GM23338 (cell line): ENCODE measurements at regions not wholly inside any gene's neighbourhood (a gene's known extent, or its start where the extent isn't known, plus 50 kb on each side); places are given as distances from the start of the nearest gene placed in this dataset.

ENCODE experiments used
- CTCF ChIP-seq, 2 experiments: fragments of 200-600 bp in 1 of 2; sonication (generic) in 1 of 2; conservative IDR thresholded peaks; 2 replicates each; pipeline versions ENCODE4 v1.5.1 to v1.6.1; 2016 to 2017; ENCODE audit warnings: antibody characterized with exemption in 2 of 2, low read depth in 2 of 2, mild to moderate bottlenecking in 2 of 2, moderate library complexity in 1 of 2
- EZH2 ChIP-seq: fragments of 200-600 bp; sonication (generic); IDR thresholded peaks from one replicate; pipeline ENCODE4 v1.8.0; 2017; ENCODE audit warnings: antibody characterized with exemption, mild to moderate bottlenecking, low read depth; ENCODE audit not compliant: unreplicated experiment
- EZH2phosphoT487 ChIP-seq: fragments of 200-600 bp; sonication (generic); IDR thresholded peaks from one replicate; pipeline ENCODE4 v1.8.1; 2018; ENCODE audit warnings: antibody characterized with exemption; ENCODE audit not compliant: unreplicated experiment
- POLR2AphosphoS5 ChIP-seq: IDR thresholded peaks from 2 replicates; pipeline ENCODE4 v1.6.1; 2016; ENCODE audit warnings: antibody characterized with exemption, low read depth
- TF ChIP-seq, protein P1 (sequence below): IDR thresholded peaks from one replicate; pipeline ENCODE4 v1.6.1; 2018; ENCODE audit warnings: antibody characterized with exemption; ENCODE audit not compliant: unreplicated experiment

- no peak for TF ChIP-seq CTCF (conservative IDR thresholded peaks at IDR 0.05; ENCODE audit: low read depth in 2 of 2)
- TF ChIP-seq, protein P1, sequence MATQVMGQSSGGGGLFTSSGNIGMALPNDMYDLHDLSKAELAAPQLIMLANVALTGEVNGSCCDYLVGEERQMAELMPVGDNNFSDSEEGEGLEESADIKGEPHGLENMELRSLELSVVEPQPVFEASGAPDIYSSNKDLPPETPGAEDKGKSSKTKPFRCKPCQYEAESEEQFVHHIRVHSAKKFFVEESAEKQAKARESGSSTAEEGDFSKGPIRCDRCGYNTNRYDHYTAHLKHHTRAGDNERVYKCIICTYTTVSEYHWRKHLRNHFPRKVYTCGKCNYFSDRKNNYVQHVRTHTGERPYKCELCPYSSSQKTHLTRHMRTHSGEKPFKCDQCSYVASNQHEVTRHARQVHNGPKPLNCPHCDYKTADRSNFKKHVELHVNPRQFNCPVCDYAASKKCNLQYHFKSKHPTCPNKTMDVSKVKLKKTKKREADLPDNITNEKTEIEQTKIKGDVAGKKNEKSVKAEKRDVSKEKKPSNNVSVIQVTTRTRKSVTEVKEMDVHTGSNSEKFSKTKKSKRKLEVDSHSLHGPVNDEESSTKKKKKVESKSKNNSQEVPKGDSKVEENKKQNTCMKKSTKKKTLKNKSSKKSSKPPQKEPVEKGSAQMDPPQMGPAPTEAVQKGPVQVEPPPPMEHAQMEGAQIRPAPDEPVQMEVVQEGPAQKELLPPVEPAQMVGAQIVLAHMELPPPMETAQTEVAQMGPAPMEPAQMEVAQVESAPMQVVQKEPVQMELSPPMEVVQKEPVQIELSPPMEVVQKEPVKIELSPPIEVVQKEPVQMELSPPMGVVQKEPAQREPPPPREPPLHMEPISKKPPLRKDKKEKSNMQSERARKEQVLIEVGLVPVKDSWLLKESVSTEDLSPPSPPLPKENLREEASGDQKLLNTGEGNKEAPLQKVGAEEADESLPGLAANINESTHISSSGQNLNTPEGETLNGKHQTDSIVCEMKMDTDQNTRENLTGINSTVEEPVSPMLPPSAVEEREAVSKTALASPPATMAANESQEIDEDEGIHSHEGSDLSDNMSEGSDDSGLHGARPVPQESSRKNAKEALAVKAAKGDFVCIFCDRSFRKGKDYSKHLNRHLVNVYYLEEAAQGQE: no peak
- TF ChIP-seq EZH2: no peak
- TF ChIP-seq POLR2AphosphoS5: no peak
- TF ChIP-seq EZH2phosphoT487: no peak
Observed at GRCh38 chr2:129009555-129010146, 691.0 kb upstream of the HS6ST1 start.
